ENCODE measurements at regions not wholly inside any gene's neighbourhood (a gene's known extent, or its start where the extent isn't known, plus 50 kb on each side); places are given as distances from the start of the nearest gene placed in this dataset.

DNA sequence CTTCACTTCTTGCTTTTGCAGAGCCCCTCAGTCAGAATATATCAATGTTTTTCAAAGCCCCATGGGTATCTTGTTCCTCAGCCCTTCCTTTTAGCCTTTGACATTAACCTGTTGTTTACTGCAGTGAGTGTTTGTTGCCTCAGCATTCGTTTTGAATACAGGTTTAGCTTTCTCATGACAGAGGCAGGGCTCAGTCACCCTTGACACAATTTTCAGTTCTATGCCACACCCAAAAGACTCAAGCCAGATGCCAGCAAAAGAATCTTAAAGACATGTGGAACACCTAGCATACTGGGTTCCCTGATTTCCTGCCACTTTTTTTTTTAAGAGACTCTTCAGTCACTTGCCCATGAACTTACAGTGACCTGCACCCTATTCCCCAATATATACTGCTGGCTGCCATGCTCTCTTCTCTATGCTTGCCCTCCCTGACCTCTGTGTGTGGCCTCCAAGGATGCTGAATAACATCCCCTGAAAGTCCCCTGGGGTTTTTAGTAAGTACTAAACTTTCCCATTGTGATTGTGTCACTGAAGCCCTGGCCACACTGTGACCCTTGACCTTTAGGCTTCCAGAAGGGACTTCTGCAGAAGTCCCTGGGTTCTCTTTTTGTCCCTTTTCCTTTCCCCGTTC lies 1225.5 kb downstream of the TBC1D22A start:
- no peak overlapping the region for H3K4me3 ChIP-seq (ENCODE audit: low read length)
- TF ChIP-seq, protein P1, sequence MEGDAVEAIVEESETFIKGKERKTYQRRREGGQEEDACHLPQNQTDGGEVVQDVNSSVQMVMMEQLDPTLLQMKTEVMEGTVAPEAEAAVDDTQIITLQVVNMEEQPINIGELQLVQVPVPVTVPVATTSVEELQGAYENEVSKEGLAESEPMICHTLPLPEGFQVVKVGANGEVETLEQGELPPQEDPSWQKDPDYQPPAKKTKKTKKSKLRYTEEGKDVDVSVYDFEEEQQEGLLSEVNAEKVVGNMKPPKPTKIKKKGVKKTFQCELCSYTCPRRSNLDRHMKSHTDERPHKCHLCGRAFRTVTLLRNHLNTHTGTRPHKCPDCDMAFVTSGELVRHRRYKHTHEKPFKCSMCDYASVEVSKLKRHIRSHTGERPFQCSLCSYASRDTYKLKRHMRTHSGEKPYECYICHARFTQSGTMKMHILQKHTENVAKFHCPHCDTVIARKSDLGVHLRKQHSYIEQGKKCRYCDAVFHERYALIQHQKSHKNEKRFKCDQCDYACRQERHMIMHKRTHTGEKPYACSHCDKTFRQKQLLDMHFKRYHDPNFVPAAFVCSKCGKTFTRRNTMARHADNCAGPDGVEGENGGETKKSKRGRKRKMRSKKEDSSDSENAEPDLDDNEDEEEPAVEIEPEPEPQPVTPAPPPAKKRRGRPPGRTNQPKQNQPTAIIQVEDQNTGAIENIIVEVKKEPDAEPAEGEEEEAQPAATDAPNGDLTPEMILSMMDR (IDR thresholded peaks at IDR 0.05; ENCODE audit: insufficient read depth, low read depth, low read length, missing control alignments): no peak
- DNase-seq (ENCODE audit: low read depth): no peak

- no peak overlapping the region for H3K4me3 ChIP-seq (ENCODE audit: low read length)
- TF ChIP-seq, protein P1 (IDR thresholded peaks at IDR 0.05; ENCODE audit: insufficient read depth, low read depth, low read length, missing control alignments): no peak
- no peak for DNase-seq (ENCODE audit: low read depth)
These were observed 1213.8 kb downstream of the TBC1D22A start for GRCh38 chr22:47976219-47976618.

- no peak for DNase-seq (ENCODE audit: low read depth)
- TF ChIP-seq, protein P1 (IDR thresholded peaks at IDR 0.05; ENCODE audit: insufficient read depth, low read depth, low read length, missing control alignments): no peak
- H3K4me3 ChIP-seq (ENCODE audit: low read length): no peak overlapping the region
These were observed 1205.4 kb downstream of the TBC1D22A start for GRCh38 chr22:47967831-47968230.

DNA sequence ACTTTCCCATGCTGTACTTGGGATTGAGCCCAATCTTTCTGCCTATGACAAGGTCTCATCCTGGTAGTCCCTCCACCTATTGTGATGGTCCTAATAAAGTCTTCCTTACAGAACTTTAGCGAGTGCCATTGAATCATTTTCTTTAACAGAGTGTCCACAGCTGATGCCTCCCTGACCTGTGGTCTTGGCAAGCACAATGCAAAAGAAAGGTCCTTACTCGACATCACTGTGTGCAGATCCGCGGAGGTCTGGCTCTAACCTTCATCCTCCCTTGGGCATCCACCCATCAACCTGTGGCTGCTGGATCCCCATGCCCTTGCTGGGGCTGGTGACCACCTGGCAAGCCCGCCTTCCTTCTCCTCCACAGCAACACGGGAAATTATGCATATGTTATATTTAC lies 1203.9 kb downstream of the TBC1D22A start:
- H3K4me3 ChIP-seq (ENCODE audit: low read length): no peak overlapping the region
- DNase-seq (ENCODE audit: low read depth): no peak
- TF ChIP-seq, protein P1 (IDR thresholded peaks at IDR 0.05; ENCODE audit: insufficient read depth, low read depth, low read length, missing control alignments): no peak

- TF ChIP-seq, protein P1 (IDR thresholded peaks at IDR 0.05; ENCODE audit: insufficient read depth, low read depth, low read length, missing control alignments): no peak
- H3K4me3 ChIP-seq (ENCODE audit: low read length): no peak overlapping the region
- no peak for DNase-seq (ENCODE audit: low read depth)
These were observed 1203.4 kb downstream of the TBC1D22A start for GRCh38 chr22:47965896-47966295.

DNA sequence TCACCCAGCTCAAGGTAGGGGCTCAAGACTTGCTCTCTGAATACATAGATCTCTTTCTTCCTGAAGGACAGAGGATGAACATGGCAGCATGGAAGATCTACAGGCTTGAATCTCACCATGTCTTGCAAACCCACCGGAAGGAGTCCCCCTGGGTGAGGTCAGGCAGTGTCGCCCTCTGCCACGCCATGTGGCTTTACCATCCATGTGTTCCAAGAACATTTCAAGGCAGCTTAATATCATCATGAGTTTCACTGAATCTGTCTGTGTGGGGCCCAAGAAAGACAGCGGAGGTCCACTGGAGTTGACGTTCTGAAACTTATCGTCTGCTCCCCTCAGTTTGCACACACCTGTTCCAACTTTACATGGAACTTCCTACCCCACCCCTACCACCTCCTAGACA lies 1202.6 kb downstream of the TBC1D22A start:
- TF ChIP-seq, protein P1 (IDR thresholded peaks at IDR 0.05; ENCODE audit: insufficient read depth, low read depth, low read length, missing control alignments): no peak
- DNase-seq (ENCODE audit: low read depth): no peak
- H3K4me3 ChIP-seq (ENCODE audit: low read length): no peak overlapping the region

DNA sequence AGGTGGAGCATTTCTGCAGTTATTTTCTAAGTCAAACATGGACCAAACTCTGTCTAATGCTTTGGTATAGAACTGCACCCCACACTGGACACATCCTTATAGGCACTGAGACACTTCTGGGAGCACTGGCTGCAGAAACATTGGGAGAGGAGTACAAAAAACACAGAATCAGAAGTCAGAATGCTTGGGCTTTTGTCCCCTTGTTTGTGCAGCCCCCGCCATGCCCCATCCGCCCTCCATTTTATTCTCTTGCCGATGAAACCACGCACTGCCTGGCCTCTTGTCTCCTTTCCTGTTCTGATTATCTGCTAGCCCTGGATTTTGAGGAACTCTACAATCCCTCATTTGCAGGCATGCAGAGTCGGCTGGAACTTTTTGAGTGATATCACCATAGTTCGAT lies 1201.2 kb downstream of the TBC1D22A start:
- H3K4me3 ChIP-seq (ENCODE audit: low read length): no peak overlapping the region
- TF ChIP-seq, protein P1 (IDR thresholded peaks at IDR 0.05; ENCODE audit: insufficient read depth, low read depth, low read length, missing control alignments): no peak
- no peak for DNase-seq (ENCODE audit: low read depth)

Data from epithelial cell of esophagus (primary cell).